Stimulated activated naive CD8-positive, alpha-beta T cell treated with anti-CD3 and anti-CD28 coated beads, Interleukin-15, amount 100 ng/mL, for 72 hours (primary cell): ENCODE measurements at regions not wholly inside any gene's neighbourhood (a gene's known extent, or its start where the extent isn't known, plus 50 kb on each side); places are given as distances from the start of the nearest gene placed in this dataset.
A peak's percentile ranks its signal among the peaks of the same experiment; 100 is the strongest.

ENCODE experiments used
- ATAC-seq: fragments of 150-1000 bp; cut with Tn5 transposase; 2 replicates; pipeline ENCODE4 v1.10.0; 2021; ENCODE audit warnings: mild to moderate bottlenecking, moderate library complexity
- DNase-seq, 2 donors: peaks; one replicate each; pipeline ENCODE4 v3.0.0; 2021 to 2022
- H3K27ac Mint-ChIP-seq, 2 donors: one replicate each; pipeline ENCODE4 v1.8.0; 2022; ENCODE audit warnings: mild to moderate bottlenecking in 2 of 2, mixed read lengths in 2 of 2, moderate library complexity in 2 of 2
- H3K27me3 Mint-ChIP-seq: one replicate; pipeline ENCODE4 v1.8.0; 2022; ENCODE audit warnings: mixed read lengths
- H3K4me1 Mint-ChIP-seq: one replicate; pipeline ENCODE4 v1.8.0; 2022; ENCODE audit warnings: mild to moderate bottlenecking, mixed read lengths
- H3K4me3 Mint-ChIP-seq, 2 donors: one replicate each; pipeline ENCODE4 v1.8.0; 2022; ENCODE audit warnings: mild to moderate bottlenecking in 2 of 2, mixed read lengths in 2 of 2, moderate library complexity in 1 of 2
- H3K9me3 Mint-ChIP-seq, 2 donors: one replicate each; pipeline ENCODE4 v1.8.0; 2022; ENCODE audit warnings: mixed read lengths in 2 of 2

GRCh38 chr17:17398188-17398942, 78.4 kb upstream of the MED9 start:
- Mint-ChIP-seq H3K27me3 (peaks cover 12% of the 10 kb centered on the region), H3K9me3 (peaks cover 0 to 6% of the 10 kb centered on the region in 2 donors), H3K4me1 (peaks cover 39% of the 10 kb centered on the region), H3K4me3 (no peak overlapping the region), H3K27ac (no peak overlapping the region)
- no peak for ATAC-seq
- no peak for DNase-seq

DNA sequence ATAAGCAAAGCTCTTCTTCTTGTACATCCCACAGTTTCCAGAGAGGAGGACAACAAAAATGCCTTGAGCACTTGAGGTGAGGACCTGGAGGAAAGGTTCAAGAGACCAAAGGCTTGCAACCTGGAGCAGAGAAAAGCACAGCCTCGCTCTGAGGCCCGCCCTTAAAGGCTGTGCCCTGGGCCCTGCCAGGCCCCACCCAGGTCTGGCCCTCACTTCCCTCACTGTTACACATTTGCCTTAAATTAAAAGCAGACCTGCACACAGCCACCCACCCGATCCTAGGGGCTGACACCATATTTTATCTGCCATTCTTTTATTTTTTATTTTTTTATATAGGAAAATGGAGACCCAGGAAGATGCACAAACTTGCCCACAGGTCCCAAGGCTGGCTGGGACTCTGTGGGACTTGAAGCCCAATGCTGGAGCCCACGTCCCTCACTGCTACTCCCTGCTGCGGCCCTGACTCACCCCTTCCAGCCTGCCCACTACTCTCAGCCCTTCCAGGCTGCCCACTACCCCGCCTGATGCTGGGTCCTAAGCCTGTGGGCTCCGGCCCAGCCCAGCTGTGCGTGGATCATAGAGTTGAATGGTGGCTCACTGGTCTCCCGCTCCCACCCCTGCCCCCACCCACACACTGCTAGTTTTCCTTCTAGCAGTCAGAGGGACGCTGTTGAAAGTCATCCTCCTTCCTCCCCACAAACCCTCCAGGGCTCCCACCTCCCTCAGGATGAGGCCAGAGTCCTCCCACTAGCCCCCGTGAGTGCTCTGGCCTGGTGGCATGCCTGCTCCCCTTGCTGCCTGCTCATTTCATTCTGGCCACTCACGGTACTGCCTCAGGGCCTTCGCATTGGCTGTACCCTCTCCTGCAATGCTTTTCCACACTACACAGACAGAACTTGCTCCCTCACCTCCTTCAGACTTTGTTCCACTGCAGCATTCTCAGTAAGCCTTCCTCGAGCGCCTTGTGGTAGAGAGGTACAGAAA, 77.6 kb upstream of the MED9 start:
- peaks cover 3% of the 10 kb centered on the region for H3K27me3 Mint-ChIP-seq
- H3K4me1 Mint-ChIP-seq = peaks cover 43% of the 10 kb centered on the region
- peaks cover 0 to 6% of the 10 kb centered on the region in 2 donors for H3K9me3 Mint-ChIP-seq
- H3K4me3 Mint-ChIP-seq = no peak overlapping the region
- peak overlapping the region in 1 of 2 donors; percentile 50 for H3K27ac Mint-ChIP-seq
- no peak for ATAC-seq
- no peak for DNase-seq

DNA sequence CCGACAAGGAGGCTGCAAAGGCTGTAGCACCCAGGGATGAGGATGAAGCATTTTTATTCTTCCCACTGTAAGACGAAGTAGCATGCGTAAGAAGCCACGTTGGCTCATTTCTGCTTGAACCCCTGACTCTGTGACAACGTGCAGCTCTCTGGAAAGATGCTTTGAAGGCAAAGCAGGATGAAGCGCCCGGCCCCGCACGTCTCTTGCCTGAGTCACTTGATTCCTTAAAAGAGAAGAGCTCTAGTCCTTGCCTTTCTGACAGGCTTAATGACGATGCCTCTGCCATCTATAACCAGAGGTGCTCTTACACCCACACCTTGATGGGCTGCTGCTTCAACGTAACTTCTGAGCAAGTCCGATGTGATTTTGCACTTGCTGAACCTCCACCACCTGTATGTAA, 76.7 kb upstream of the MED9 start:
- H3K27ac Mint-ChIP-seq = no peak overlapping the region
- peaks cover 0 to 6% of the 10 kb centered on the region in 2 donors for H3K9me3 Mint-ChIP-seq
- no peaks in the 10 kb centered on the region for H3K27me3 Mint-ChIP-seq
- H3K4me3 Mint-ChIP-seq = no peak overlapping the region
- peaks cover 45% of the 10 kb centered on the region for H3K4me1 Mint-ChIP-seq
- DNase-seq (no peak), ATAC-seq (no peak)

GRCh38 chr17:17400566-17401184, 76.1 kb upstream of the MED9 start:
- ATAC-seq (no peak), DNase-seq (no peak)
- Mint-ChIP-seq H3K27ac (no peak overlapping the region), H3K27me3 (no peaks in the 10 kb centered on the region), H3K4me3 (no peak overlapping the region), H3K9me3 (peaks cover 0 to 6% of the 10 kb centered on the region in 2 donors), H3K4me1 (peaks cover 50% of the 10 kb centered on the region)

GRCh38 chr17:17401271-17401781, 75.5 kb upstream of the MED9 start:
- ATAC-seq = no peak
- H3K4me1 Mint-ChIP-seq = peaks cover 56% of the 10 kb centered on the region
- no peaks in the 10 kb centered on the region for H3K27me3 Mint-ChIP-seq
- H3K4me3 Mint-ChIP-seq = no peak overlapping the region
- peak overlapping the region in 1 of 2 donors; percentile 19 for H3K27ac Mint-ChIP-seq
- DNase-seq = peak in 1 of 2 donors; percentile 12
- peaks cover 0 to 3% of the 10 kb centered on the region in 2 donors for H3K9me3 Mint-ChIP-seq

DNA sequence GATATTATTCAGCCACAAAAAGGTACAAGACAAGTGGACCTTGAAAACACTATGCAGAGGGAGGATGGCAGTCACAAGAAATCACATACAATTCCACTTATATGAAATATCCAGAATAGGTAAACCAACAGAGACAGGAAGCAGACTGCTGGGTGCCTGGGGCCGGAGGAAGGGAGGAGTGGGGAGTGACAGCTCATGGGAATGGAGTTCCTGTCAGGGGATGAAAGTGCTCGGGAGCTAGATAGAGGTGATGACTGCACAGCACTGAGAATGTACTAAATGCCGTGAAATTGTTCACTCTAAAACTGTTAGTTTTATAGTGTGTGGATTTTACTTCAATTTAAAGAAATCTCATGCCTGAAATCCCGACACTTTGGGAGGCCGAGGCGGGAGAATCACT, 74.2 kb upstream of the MED9 start:
- H3K4me3 Mint-ChIP-seq = no peak overlapping the region
- ATAC-seq = no peak
- no peaks in the 10 kb centered on the region for H3K9me3 Mint-ChIP-seq
- H3K4me1 Mint-ChIP-seq = peaks cover 66% of the 10 kb centered on the region
- no peaks in the 10 kb centered on the region for H3K27me3 Mint-ChIP-seq
- no peak for DNase-seq
- H3K27ac Mint-ChIP-seq = no peak overlapping the region

DNA sequence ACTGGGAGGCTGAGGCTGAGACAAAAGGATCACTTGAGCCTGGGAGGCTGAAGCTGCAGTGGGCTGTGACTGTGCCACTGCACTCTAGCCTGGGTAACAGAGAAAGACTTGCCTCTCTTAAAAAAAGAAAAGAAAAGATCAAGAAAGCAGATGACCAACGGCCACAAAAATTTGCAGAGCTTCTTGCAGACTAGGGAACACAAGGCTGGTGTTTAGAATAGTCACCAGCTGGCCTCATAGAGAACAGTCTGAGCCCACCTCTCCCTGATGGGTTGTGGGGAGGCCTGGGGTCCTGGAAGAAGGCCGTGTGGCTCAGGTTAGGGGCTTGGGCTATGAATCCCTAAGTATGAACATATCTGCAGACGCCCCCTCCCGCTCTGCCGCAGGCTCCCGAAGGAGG, 73.7 kb upstream of the MED9 start:
- H3K27ac Mint-ChIP-seq = no peak overlapping the region

GRCh38 chr17:17403899-17404576, 72.8 kb upstream of the MED9 start:
- Mint-ChIP-seq H3K4me3 (peak overlapping the region; percentile 60 to 70), H3K4me1 (peaks cover 79% of the 10 kb centered on the region), H3K27ac (peak overlapping the region; percentile 13 to 50), H3K27me3 (no peaks in the 10 kb centered on the region), H3K9me3 (no peaks in the 10 kb centered on the region)
- ATAC-seq = peak; percentile 80
- DNase-seq = peak; percentile 30 to 52

More for the DNA sequence above, 73.7 kb upstream of the MED9 start:
- Mint-ChIP-seq H3K4me1 (peaks cover 69% of the 10 kb centered on the region), H3K27me3 (no peaks in the 10 kb centered on the region), H3K4me3 (peak overlapping the region in 1 of 2 donors; percentile 70), H3K9me3 (no peaks in the 10 kb centered on the region)
- no peak for DNase-seq
- no peak for ATAC-seq

DNA sequence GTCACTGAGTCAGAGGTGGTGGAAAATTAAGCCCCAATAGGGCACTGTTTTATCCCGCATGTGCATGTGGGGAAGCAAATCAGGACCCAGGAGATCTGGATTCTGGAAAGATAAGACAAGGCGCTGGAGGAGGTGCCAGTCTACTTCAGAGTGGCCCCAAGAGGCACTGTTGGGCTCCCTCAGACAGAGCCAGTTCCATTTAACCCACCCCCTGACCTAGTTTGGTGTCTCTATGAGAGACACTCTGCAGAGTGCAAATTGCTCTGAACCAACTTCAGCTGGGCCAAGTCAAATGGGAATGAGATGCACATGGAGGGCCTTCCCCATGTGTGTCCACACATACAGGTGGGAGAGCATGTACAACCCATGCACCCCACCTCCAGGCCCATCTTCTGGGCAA, 71.1 kb upstream of the MED9 start:
- H3K27me3 Mint-ChIP-seq = peaks cover 8% of the 10 kb centered on the region
- no peak for DNase-seq
- no peak overlapping the region for H3K4me3 Mint-ChIP-seq
- no peaks in the 10 kb centered on the region for H3K9me3 Mint-ChIP-seq
- H3K27ac Mint-ChIP-seq = no peak overlapping the region
- ATAC-seq = no peak
- H3K4me1 Mint-ChIP-seq = peaks cover 80% of the 10 kb centered on the region

DNA sequence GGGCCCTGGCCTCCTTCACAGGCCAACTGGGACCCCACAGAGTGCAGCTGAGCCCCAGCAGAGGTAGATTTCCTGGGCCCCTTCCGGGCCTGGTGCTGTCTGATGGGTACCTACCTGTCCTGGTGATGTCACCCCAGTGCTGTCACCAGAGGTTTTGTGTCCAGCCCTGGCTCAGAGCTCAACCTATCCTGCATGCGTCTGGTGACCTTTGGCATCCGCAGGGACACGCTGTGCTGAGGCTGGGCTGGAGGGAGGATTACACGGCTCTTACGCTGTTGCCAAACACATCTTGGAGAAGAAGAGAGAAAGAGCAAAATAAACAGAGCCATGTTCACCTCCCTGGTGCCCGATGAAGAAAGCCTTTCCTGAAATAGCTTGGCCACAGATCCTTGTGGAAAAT, 70.6 kb upstream of the MED9 start:
- ATAC-seq (no peak), DNase-seq (no peak)
- Mint-ChIP-seq H3K4me3 (no peak overlapping the region), H3K27ac (no peak overlapping the region), H3K9me3 (no peaks in the 10 kb centered on the region), H3K27me3 (peaks cover 8% of the 10 kb centered on the region), H3K4me1 (peaks cover 74% of the 10 kb centered on the region)

DNA sequence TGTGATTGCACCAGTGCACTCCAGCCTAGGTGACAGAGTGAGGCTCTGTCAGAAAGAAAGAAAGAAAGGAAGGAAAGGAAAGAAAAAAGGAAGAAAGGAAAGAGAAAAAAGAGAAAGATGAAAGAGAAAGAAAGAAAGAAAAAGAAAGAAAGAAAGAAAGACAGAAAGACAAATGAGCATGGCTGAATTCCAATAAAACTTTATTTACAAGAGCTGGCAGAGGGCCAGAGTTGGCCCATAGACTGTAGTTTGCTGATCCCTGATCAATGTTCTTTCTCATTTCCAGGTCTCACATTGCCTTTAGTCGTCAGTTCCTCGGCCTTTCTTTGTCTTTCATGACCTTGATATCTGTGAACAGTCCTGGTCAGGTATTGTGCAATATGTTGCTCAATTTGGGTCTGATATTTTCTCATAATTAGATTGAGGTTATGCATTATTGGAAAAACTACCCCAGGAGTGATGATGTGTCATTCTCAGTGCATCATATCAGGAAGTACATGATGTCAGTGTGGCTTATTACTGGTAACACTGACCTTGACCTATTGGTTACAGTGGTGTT, 68.5 kb upstream of the MED9 start:
- peak; percentile 88 for ATAC-seq
- DNase-seq = peak in 1 of 2 donors; percentile 42
- Mint-ChIP-seq H3K27ac (peak overlapping the region; percentile 69 to 80), H3K4me1 (peaks cover 74% of the 10 kb centered on the region), H3K27me3 (peaks cover 8% of the 10 kb centered on the region), H3K9me3 (no peaks in the 10 kb centered on the region), H3K4me3 (peak overlapping the region; percentile 55 to 58)

DNA sequence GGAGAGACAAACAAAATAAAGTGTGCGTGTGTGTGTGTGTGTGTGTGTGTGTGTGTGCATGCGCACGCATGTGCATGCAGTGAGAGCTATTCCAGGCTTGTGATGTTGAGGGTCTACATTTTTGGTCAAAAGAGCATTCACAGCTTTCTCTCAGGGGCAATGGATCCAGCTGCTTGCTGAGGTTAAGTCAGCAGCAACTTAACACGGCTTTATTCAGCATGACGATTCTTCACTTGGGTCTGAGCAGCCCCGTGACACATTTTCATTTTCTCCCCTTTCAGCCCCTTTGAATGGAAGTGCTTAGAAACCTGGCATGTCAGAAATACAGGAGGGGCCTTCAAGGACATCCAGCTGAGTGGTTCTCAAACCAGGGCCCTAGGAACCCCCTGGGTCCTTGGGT, 66.4 kb upstream of the MED9 start:
- peaks cover 8% of the 10 kb centered on the region for H3K27me3 Mint-ChIP-seq
- no peak overlapping the region for H3K27ac Mint-ChIP-seq

DNA sequence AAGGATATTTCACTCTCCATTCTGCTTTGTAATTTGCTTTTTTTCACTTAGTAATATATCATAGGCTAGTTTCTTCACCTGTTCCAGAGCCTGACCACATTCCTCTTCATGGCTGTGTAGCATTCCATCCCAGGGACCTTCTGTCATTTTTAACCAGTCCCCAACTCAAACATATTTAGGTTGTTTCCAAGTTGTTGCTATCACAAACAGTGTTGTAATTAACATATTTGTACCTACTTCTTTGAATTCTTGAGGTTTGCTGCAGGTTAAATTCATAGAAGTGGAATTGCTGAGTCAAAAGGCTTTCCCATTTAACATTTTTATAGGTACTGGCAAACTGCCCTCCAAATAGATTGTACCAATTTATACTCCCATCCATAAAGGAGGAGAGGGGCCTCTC, 65.1 kb upstream of the MED9 start:
- ATAC-seq = no peak
- H3K4me1 Mint-ChIP-seq = peaks cover 63% of the 10 kb centered on the region
- H3K27me3 Mint-ChIP-seq = peaks cover 8% of the 10 kb centered on the region
- peaks cover 0 to 6% of the 10 kb centered on the region in 2 donors for H3K9me3 Mint-ChIP-seq
- H3K27ac Mint-ChIP-seq = no peak overlapping the region
- no peak for DNase-seq
- H3K4me3 Mint-ChIP-seq = no peak overlapping the region

More for the DNA sequence above, 66.4 kb upstream of the MED9 start:
- DNase-seq (no peak), ATAC-seq (no peak)
- Mint-ChIP-seq H3K4me3 (no peak overlapping the region), H3K4me1 (peaks cover 61% of the 10 kb centered on the region), H3K9me3 (peaks cover 0 to 4% of the 10 kb centered on the region in 2 donors)

DNA sequence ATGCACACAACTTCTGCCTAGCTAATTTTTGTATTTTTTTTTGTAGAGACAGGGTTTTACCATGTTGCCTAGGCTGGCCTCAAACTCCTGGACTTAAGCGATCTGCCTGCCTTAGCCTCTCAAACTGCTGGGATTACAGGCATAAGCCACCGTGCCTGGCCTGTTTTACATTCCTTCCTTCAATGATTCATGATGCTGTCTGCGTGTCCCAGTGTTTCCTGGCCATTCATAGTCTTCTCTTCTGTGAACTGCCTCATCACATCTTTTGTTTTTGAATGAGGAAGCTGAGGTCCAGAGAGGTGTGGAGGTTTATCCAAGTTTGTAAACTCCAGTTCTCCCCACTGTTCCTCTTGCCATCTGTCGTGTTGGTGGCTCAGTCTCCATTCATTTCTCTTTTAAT, 64.5 kb upstream of the MED9 start:
- Mint-ChIP-seq H3K4me3 (no peak overlapping the region), H3K27ac (peak overlapping the region in 1 of 2 donors; percentile 31), H3K9me3 (peaks cover 0 to 9% of the 10 kb centered on the region in 2 donors), H3K4me1 (peaks cover 64% of the 10 kb centered on the region), H3K27me3 (peaks cover 8% of the 10 kb centered on the region)
- ATAC-seq = no peak
- no peak for DNase-seq
